HL-60 (cell line): ENCODE measurements at regions not wholly inside any gene's neighbourhood (a gene's known extent, or its start where the extent isn't known, plus 50 kb on each side); places are given as distances from the start of the nearest gene placed in this dataset.

Experiments used
- DNase-seq, 2 experiments: peaks; one replicate each; pipeline ENCODE4 v3.0.0-alpha.2; 2010 to 2020; ENCODE audit warnings: low read depth in 1 of 2, low spot score in 1 of 2
- H3K27ac ChIP-seq: fragments of 250-450 bp; sonication (Bioruptor Pico); replicated peaks from 2 replicates; pipeline ENCODE4 v1.5.1; 2020; ENCODE audit warnings: mild to moderate bottlenecking, moderate library complexity
- H3K27me3 ChIP-seq: fragments of 250-450 bp; sonication (Bioruptor Pico); 2 replicates; pipeline ENCODE4 v1.5.1; 2021; ENCODE audit warnings: mild to moderate bottlenecking, moderate library complexity; ENCODE audit not compliant: insufficient read depth, poor library complexity, severe bottlenecking
- H3K4me3 ChIP-seq: replicated peaks from 2 replicates; pipeline ENCODE4 v1.5.1; 2011; ENCODE audit warnings: mild to moderate bottlenecking, control low read depth, low read length; ENCODE audit not compliant: insufficient read depth
- CTCF ChIP-seq: IDR thresholded peaks from one replicate; pipeline ENCODE4 v1.5.1; 2011; ENCODE audit warnings: low read length, control low read depth, inconsistent platforms; ENCODE audit not compliant: insufficient read depth
- GABPA ChIP-seq: IDR thresholded peaks from 2 replicates; pipeline ENCODE4 v1.6.1; 2012; ENCODE audit warnings: low read depth
- POLR2AphosphoS5 ChIP-seq: IDR thresholded peaks from 2 replicates; pipeline ENCODE4 v1.6.1; 2012; ENCODE audit warnings: low read depth
- REST ChIP-seq: IDR thresholded peaks from 2 replicates; pipeline ENCODE4 v1.6.1; 2012; ENCODE audit warnings: low read depth; ENCODE audit not compliant: insufficient replicate concordance
- SPI1 ChIP-seq: IDR thresholded peaks from 2 replicates; pipeline ENCODE4 v1.6.1; 2012; ENCODE audit warnings: low read depth, mild to moderate bottlenecking, borderline replicate concordance

- no peak overlapping the region for H3K4me3 ChIP-seq
- TF ChIP-seq CTCF = no peak
- TF ChIP-seq POLR2AphosphoS5 = no peak
- TF ChIP-seq SPI1 = no peak
- TF ChIP-seq REST = no peak
- no peak for TF ChIP-seq GABPA
- H3K27me3 ChIP-seq = no peaks in the 10 kb centered on the region
- H3K27ac ChIP-seq = no peak overlapping the region
- no peak for DNase-seq
These were observed 715.9 kb upstream of the RBFOX1 start for GRCh38 chr16:6616746-6617145.

DNA sequence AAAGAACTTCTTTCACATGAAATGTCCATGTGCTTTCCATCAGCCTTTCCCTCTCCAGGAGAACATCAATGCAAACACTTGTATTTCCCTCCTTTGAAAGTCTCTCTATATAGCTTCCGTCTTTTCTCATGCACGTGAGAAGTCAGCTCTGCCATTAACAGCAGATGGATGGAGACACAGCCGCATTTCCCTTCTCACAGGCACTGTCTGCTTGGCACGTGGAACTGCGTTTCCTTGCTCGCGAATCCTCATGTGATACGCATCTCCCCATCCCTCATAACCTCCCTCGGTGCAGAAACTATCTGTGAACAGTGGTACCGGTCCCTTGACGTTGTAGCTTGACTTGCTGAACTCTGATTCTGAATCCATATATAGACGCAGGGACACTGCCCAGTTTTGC is 717.0 kb upstream of the RBFOX1 start:
- H3K27ac ChIP-seq = no peak overlapping the region
- H3K4me3 ChIP-seq = no peak overlapping the region
- H3K27me3 ChIP-seq = no peaks in the 10 kb centered on the region
- TF ChIP-seq GABPA = no peak
- no peak for TF ChIP-seq SPI1
- TF ChIP-seq REST = no peak
- no peak for TF ChIP-seq POLR2AphosphoS5
- no peak for TF ChIP-seq CTCF
- no peak for DNase-seq

- H3K4me3 ChIP-seq = no peak overlapping the region
- no peaks in the 10 kb centered on the region for H3K27me3 ChIP-seq
- no peak for TF ChIP-seq SPI1
- TF ChIP-seq REST = no peak
- no peak for TF ChIP-seq POLR2AphosphoS5
- TF ChIP-seq CTCF = no peak
- no peak for TF ChIP-seq GABPA
- DNase-seq = no peak
- H3K27ac ChIP-seq = no peak overlapping the region
These were observed 721.1 kb upstream of the RBFOX1 start for GRCh38 chr16:6611535-6611934.
